GM18502 (cell line): ENCODE measurements at regions not wholly inside any gene's neighbourhood (a gene's known extent, or its start where the extent isn't known, plus 50 kb on each side); places are given as distances from the start of the nearest gene placed in this dataset.
"Not testable (repeated sequence)": the region's sequence is repeated elsewhere in the genome, so short reads cannot be mapped to it uniquely, and the experiment has no call there.

Experiments used
- ATAC-seq: cut with Tn5 transposase; IDR thresholded peaks from one replicate; pipeline ENCODE4 v1.9.1; 2021; ENCODE audit warnings: mild to moderate bottlenecking; ENCODE audit not compliant: unreplicated experiment, poor library complexity

- ATAC-seq: not testable (repeated sequence)
Observed at GRCh38 chr1:176396604-176397395, 66.2 kb upstream of the PAPPA2 start.

DNA sequence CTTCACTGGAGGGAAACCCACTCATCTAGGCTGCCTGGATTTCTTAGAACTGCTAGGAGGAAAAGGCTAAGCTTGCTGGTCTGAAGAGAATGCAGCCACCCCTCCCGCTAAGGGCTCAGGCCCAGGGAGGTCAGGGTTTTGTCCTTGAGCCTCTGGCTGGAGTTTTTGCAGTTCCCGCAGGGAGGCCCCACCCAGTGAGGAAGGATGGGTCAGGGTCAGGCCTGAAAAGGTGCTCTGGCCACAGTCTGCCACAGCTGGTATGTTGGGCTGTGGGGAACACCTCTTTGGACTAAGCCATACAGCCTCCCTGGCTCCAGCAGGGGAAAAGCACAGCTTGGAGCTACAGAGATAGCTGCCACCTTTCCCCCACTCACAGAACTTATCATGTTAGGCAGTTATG, 71.4 kb upstream of the PAPPA2 start:
- ATAC-seq: no peak

DNA sequence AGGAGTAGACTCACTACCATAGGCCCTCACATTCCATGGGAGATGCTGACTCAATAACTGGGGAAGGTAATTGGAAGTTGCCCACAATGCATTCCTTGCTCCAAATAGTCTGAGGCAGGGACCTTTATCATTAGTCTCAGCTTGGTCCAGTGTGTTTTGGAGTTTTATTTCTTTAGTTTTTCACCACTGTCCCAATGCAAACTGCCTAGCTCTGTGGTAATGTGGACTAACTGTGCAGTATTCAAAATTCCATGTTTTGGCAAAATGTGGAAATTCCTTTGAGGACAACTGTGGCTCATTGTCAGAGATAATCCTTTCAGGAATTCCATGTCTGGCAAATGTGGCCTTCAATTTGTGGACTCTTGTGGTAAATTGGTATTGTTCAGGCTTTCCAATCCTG, 78.1 kb upstream of the PAPPA2 start:
- no peak for ATAC-seq

DNA sequence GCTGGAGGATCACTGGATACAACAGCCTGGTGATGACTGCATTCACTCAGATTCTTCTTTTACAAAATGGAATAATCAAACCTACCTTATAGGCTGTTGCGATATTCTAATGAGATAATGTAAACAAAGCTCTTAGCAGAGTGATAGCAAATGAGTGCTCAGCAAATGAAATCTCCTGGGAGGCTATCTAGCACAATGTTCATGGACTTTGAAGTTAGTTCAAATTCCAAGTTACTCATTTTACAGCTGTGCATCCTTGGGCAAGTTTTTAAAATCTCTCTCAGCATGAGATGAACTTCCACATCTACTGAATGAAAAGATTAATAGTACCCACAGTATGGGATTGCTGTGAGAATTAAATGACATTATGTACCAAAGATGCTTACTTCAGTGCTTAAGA, 80.8 kb upstream of the PAPPA2 start:
- ATAC-seq: no peak

GRCh38 chr1:176379626-176380339, 83.2 kb upstream of the PAPPA2 start:
- ATAC-seq: no peak

DNA sequence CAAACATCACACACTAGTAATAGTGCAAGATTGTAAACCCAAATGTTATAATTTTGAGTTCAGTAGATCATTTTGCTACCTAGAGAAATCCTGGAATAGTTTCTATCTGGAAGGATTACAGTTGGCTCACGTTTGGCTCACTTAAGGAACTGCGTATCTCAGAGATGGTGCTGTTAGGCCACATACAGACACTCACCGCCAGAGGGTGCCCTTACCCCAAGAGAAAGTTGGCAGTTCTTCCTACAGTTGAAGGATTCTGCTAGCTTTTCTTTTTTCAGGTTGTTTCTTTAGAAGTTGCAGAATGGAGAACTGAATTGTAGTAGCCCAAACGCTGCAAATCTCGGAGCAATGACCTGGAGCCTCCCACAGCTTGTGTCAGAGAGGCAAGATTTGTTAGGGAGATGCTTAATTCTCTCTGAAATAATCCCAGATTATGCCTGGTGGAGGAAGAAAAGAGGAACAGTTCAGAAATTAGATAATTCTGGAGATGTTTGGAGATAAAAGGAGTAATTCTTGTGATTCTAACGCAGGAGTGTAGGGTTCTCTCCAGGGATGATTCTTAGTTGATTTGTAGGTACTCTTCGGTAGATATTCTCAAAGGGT, 87.9 kb upstream of the PAPPA2 start:
- peak; percentile 91 for ATAC-seq

GRCh38 chr1:176364236-176364905, 98.6 kb upstream of the PAPPA2 start:
- ATAC-seq: no peak

DNA sequence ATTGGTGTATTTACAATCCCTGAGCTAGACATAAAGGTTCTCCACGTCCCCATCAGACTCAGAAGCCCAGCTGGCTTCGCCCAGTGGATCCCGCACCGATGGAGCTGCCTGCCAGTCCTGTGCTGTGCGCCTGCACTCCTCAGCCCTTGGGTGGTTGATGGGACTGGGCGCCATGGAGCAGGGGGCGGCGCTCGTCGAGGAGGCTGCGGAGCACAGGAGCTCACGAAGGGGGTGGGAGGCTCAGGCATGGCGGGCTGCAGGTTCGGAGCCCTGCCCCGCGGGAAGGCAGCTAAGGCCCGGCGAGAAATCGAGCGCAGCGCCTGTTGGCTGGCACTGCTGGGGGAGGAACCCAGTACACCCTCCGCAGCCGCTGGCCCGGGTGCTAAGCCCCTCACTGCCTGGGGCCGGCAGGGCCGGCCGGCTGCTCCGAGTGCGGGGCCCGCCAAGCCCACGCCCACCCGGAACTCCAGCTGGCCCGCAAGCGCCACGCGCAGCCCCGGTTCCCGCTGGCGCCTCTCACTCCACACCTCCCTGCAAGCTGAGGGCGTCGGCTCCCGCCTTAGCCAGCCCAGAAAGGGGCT, 113.8 kb upstream of the PAPPA2 start:
- not testable (repeated sequence) for ATAC-seq

DNA sequence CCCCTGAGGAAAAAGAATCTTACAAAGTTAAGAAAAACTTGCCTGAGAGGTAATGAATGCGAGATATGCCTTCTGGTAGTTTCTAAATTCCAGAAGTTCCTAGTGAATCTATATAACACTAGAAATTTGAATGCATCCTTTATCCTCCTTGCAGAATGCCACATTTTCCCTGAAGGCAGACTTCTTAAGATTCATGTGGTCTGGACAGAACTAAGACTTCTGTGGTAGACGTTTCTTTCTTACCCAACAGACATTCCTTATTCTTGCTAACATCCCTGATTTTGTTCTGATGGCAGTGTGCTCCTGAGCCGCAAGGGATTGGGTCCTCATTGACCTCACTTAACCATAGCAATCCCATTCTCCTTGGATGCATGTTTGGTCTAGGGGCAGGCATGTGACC, 121.3 kb upstream of the PAPPA2 start:
- no peak for ATAC-seq

GRCh38 chr1:176338877-176339276, 124.1 kb upstream of the PAPPA2 start:
- no peak for ATAC-seq

GRCh38 chr1:176330782-176331181, 123.7 kb upstream of the COP1 start:
- ATAC-seq: no peak

GRCh38 chr1:176325664-176326063, 118.6 kb upstream of the COP1 start:
- ATAC-seq: no peak

DNA sequence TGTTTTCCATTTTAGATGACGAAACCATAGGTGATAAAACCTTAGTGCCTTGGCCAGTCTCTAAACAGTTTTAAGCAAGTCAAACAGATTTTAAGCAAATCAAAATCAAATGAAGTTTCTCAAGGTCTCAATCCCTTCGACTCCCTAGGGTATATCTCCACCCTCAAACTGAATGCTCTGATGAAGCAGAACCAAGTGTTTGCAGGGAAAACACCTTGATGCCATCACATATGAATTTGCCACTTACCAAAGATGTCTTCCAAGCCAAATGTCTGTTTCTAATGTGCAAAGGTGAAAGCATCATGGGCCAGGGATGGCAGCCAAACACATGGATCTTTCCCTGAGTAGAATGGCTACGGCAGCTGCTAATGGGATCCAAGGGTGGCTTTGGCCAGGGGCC, 116.4 kb upstream of the COP1 start:
- ATAC-seq: no peak

- no peak for ATAC-seq
Observed at GRCh38 chr1:176315519-176316220, 108.6 kb upstream of the COP1 start.

- not testable (repeated sequence) for ATAC-seq
Observed at GRCh38 chr1:176296602-176297001, 89.5 kb upstream of the COP1 start.

DNA sequence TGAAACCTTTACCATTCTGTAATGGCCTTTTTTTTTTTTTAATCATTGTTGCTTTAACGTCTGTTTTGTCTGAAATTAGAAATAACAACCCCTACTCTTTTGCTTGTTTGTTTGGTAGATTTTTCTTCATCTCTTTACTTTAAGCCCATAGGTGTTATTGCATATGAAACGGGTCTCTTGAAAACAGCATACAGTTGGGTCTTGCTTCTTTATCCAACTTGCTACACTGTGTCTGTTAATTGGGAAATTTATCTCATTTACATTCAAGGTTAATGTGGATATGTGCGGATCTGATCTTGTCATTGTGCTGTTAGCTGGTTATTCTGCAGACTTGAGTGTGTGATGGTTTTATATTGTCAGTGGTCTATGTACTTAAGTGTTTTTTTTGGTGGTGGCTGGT, 78.9 kb upstream of the COP1 start:
- no peak for ATAC-seq

DNA sequence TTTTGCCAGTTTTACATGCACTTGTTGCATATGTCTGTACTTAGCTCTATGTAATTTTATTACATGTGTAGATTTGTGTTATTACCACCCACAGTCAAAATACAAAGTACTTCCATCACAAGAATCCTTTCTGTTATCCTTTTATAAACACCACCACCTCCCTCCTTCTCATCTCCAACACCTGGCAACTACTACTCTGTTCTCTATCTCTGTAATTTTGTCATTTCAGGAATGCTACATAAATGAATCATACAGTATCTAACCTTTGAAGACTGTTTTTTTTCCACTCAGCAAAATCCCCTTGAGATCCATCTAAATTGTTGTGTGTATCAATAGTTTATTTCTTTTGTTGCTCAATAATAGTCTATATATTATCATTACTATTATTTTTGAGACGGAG, 64.5 kb upstream of the COP1 start:
- no peak for ATAC-seq
